ENCODE measurements at regions not wholly inside any gene's neighbourhood (a gene's known extent, or its start where the extent isn't known, plus 50 kb on each side); places are given as distances from the start of the nearest gene placed in this dataset.

DNA sequence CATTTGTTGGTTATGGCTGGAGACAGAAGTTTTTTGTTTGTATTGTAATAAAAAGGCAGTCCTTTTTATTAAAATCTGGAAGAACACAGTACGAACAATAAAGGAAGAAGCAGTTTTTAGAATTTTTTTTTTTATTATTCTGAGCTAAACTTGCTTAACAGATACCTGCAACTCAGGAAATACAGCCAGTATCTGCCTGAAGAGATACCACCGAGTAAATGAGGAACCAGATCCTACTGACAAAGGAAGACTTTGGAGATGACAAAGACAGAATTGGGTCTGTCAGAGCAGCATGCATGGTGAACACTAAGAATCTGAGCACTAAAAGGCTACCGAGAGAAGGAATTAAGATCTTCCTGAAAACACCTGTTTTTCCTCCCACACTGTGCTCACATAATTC, 1335.9 kb upstream of the SORCS1 start:
- TF ChIP-seq, protein P1, sequence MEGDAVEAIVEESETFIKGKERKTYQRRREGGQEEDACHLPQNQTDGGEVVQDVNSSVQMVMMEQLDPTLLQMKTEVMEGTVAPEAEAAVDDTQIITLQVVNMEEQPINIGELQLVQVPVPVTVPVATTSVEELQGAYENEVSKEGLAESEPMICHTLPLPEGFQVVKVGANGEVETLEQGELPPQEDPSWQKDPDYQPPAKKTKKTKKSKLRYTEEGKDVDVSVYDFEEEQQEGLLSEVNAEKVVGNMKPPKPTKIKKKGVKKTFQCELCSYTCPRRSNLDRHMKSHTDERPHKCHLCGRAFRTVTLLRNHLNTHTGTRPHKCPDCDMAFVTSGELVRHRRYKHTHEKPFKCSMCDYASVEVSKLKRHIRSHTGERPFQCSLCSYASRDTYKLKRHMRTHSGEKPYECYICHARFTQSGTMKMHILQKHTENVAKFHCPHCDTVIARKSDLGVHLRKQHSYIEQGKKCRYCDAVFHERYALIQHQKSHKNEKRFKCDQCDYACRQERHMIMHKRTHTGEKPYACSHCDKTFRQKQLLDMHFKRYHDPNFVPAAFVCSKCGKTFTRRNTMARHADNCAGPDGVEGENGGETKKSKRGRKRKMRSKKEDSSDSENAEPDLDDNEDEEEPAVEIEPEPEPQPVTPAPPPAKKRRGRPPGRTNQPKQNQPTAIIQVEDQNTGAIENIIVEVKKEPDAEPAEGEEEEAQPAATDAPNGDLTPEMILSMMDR (IDR thresholded peaks at IDR 0.05; ENCODE audit: poor library complexity, severe bottlenecking) = no peak
- no peaks in the 10 kb centered on the region for H3K36me3 ChIP-seq (ENCODE audit: low read depth)
- ATAC-seq (ENCODE audit: low read depth) (no peak), DNase-seq (ENCODE audit: low spot score) (no peak)
- no peak overlapping the region for H3K4me3 ChIP-seq (ENCODE audit: severe bottlenecking)
- no peak overlapping the region for H3K27ac ChIP-seq (ENCODE audit: poor library complexity, severe bottlenecking)
- no peaks in the 10 kb centered on the region for H3K4me1 ChIP-seq (ENCODE audit: insufficient read depth, poor library complexity, severe bottlenecking)
- H3K9me3 ChIP-seq (ENCODE audit: severe bottlenecking) = no peaks in the 10 kb centered on the region
- H3K27me3 ChIP-seq (ENCODE audit: insufficient read depth, poor library complexity, severe bottlenecking) = no peaks in the 10 kb centered on the region

DNA sequence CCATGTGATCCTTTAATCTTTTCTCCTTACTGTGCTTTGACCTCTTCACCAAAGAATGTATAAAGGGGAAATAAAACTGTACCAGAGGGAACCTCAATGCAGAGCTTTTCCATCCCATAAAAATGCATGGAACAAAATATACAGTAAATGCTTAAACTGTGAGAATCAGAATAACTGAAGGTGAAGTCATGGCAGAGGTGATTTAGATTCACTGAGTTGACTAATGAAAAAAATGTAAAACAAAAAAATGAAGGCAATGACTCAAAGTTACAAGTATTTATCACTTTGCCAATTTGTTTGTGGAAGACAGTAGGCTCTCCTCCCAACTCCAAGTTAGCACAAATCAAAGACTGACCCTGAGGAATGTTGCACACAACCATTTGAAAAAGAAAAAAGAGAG, 1331.6 kb upstream of the SORCS1 start:
- H3K27me3 ChIP-seq (ENCODE audit: insufficient read depth, poor library complexity, severe bottlenecking) = no peaks in the 10 kb centered on the region
- no peak overlapping the region for H3K4me3 ChIP-seq (ENCODE audit: severe bottlenecking)
- H3K4me1 ChIP-seq (ENCODE audit: insufficient read depth, poor library complexity, severe bottlenecking) = no peaks in the 10 kb centered on the region
- no peaks in the 10 kb centered on the region for H3K9me3 ChIP-seq (ENCODE audit: severe bottlenecking)
- TF ChIP-seq, protein P1 (IDR thresholded peaks at IDR 0.05; ENCODE audit: poor library complexity, severe bottlenecking) = no peak
- DNase-seq (ENCODE audit: low spot score) (no peak), ATAC-seq (ENCODE audit: low read depth) (no peak)
- H3K27ac ChIP-seq (ENCODE audit: poor library complexity, severe bottlenecking) = no peak overlapping the region
- no peaks in the 10 kb centered on the region for H3K36me3 ChIP-seq (ENCODE audit: low read depth)

DNA sequence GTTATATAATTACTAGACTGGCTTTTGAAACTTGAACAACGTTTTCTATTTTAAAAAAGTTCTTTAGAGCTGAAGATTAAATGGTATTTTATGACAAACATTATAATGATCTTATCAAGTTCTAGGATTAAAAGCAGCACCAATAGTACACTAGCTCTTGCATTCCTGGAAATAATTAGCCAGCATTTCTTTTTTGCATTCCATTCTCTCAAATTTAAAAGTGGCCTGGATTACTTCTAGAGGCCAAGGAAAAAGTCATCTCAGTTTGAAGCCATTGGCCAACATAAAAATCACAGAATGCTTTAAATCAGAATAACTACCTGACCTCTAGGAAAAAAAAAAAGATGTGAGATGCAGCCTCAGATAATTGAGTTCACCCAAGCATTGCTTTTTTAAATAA, 1326.4 kb upstream of the SORCS1 start:
- Histone ChIP-seq H3K27me3 (ENCODE audit: insufficient read depth, poor library complexity, severe bottlenecking) (no peaks in the 10 kb centered on the region), H3K4me1 (ENCODE audit: insufficient read depth, poor library complexity, severe bottlenecking) (no peaks in the 10 kb centered on the region), H3K9me3 (ENCODE audit: severe bottlenecking) (no peaks in the 10 kb centered on the region), H3K36me3 (ENCODE audit: low read depth) (no peaks in the 10 kb centered on the region), H3K4me3 (ENCODE audit: severe bottlenecking) (no peak overlapping the region), H3K27ac (ENCODE audit: poor library complexity, severe bottlenecking) (no peak overlapping the region)
- no peak for ATAC-seq (ENCODE audit: low read depth)
- TF ChIP-seq, protein P1 (IDR thresholded peaks at IDR 0.05; ENCODE audit: poor library complexity, severe bottlenecking) = no peak
- DNase-seq (ENCODE audit: low spot score) = no peak

DNA sequence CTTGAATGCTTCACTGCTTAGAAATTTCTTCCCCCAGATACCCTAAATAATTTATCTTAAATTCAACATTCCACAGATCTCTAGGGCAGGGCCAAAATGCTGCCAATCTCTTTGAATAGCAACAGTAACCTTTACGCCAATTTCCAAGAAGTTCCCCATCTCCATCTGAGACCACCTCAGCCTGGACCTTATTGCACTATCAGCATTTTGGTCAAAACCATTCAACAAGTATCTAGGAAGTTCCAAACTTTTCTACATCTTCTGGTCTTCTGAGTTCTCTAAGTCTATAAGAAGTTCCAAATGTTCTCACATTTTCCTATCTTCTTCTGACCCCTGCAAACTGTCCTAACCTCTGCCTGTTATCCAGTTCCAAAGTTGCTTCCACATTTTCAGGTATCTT, 1306.9 kb upstream of the SORCS1 start:
- H3K27ac ChIP-seq (ENCODE audit: poor library complexity, severe bottlenecking) = no peak overlapping the region
- H3K9me3 ChIP-seq (ENCODE audit: severe bottlenecking) = no peaks in the 10 kb centered on the region
- H3K4me1 ChIP-seq (ENCODE audit: insufficient read depth, poor library complexity, severe bottlenecking) = no peaks in the 10 kb centered on the region
- H3K36me3 ChIP-seq (ENCODE audit: low read depth) = no peaks in the 10 kb centered on the region
- no peak for ATAC-seq (ENCODE audit: low read depth)
- TF ChIP-seq, protein P1 (IDR thresholded peaks at IDR 0.05; ENCODE audit: poor library complexity, severe bottlenecking) = no peak
- no peak overlapping the region for H3K4me3 ChIP-seq (ENCODE audit: severe bottlenecking)
- DNase-seq (ENCODE audit: low spot score) = no peak
- peaks cover 16% of the 10 kb centered on the region for H3K27me3 ChIP-seq (ENCODE audit: insufficient read depth, poor library complexity, severe bottlenecking)

DNA sequence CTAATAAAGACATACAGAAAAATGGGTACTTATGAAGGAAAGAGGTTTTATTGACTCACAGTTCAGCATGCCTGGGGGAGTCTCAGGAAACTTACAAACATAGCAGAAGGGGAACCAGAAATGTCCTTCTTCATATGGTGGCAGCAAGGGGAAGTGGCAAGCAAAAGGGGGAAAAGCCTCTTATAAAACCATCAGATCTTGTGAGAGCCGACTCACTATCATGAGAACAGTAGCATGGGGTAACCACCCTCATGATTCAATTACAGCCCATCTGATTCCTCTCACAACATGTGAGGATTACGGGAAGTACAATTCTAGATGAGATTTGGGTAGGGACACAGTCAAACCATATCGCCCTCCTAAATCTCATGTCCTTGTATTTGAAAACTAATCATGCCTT, 1305.4 kb upstream of the SORCS1 start:
- ATAC-seq (ENCODE audit: low read depth) (no peak), DNase-seq (ENCODE audit: low spot score) (no peak)
- H3K4me1 ChIP-seq (ENCODE audit: insufficient read depth, poor library complexity, severe bottlenecking) = no peaks in the 10 kb centered on the region
- TF ChIP-seq, protein P1 (IDR thresholded peaks at IDR 0.05; ENCODE audit: poor library complexity, severe bottlenecking) = no peak
- peaks cover 31% of the 10 kb centered on the region for H3K27me3 ChIP-seq (ENCODE audit: insufficient read depth, poor library complexity, severe bottlenecking)
- no peak overlapping the region for H3K4me3 ChIP-seq (ENCODE audit: severe bottlenecking)
- no peaks in the 10 kb centered on the region for H3K36me3 ChIP-seq (ENCODE audit: low read depth)
- H3K9me3 ChIP-seq (ENCODE audit: severe bottlenecking) = no peaks in the 10 kb centered on the region
- H3K27ac ChIP-seq (ENCODE audit: poor library complexity, severe bottlenecking) = no peak overlapping the region
